Endothelial cell of umbilical vein (primary cell): ENCODE measurements at regions not wholly inside any gene's neighbourhood (a gene's known extent, or its start where the extent isn't known, plus 50 kb on each side); places are given as distances from the start of the nearest gene placed in this dataset.
"Not testable (repeated sequence)": the region's sequence is repeated elsewhere in the genome, so short reads cannot be mapped to it uniquely, and the experiment has no call there.

ENCODE experiments used
- BruUV-seq: library from RNA; stranded (reverse); fragments of 400-500 nt; replicated peaks from 2 replicates; lab custom pipeline; 2021; lab: Mats Ljungman, UMichigan
- CTCF ChIA-PET: fragments of 300-600, 350-600 bp; sonication (Branson Sonifier 250); formaldehyde crosslinking; loops from one replicate; lab custom pipeline; 2021; ENCODE audit warnings: antibody characterized with exemption, inconsistent platforms; lab: Charles Lee
- POLR2A ChIA-PET: fragments of 300-600, 350-600 bp; sonication (Branson Sonifier 250); formaldehyde crosslinking; loops from one replicate; lab custom pipeline; 2021; ENCODE audit warnings: antibody characterized with exemption, inconsistent platforms; lab: Charles Lee
- DNase-seq: peaks from one replicate; pipeline ENCODE4 v3.0.0-alpha.2; 2011; ENCODE audit warnings: low read depth, low spot score
- FAIRE-seq: peaks from 2 replicates; lab custom pipeline; 2011; peaks lifted over from hg19 to GRCh38; lab: Jason Lieb, UNC
- H2AFZ ChIP-seq: 2 replicates; pipeline ENCODE4 v1.6.0; 2012; ENCODE audit warnings: low read depth, low read length, control low read depth, inconsistent platforms
- H3K27ac ChIP-seq: 2 replicates; pipeline ENCODE4 v1.5.1; 2011; ENCODE audit warnings: low read depth, mild to moderate bottlenecking, control low read depth, low read length, moderate library complexity; ENCODE audit not compliant: insufficient read depth
- H3K27me3 ChIP-seq, 2 experiments: 2 replicates each; pipeline versions ENCODE4 v1.6.0 to v1.6.1; 2011; ENCODE audit warnings: low read length in 2 of 2, mixed read lengths in 1 of 2; ENCODE audit not compliant: control insufficient read depth in 2 of 2, insufficient read depth in 2 of 2
- H3K36me3 ChIP-seq, 2 experiments: 2 replicates in 1 of 2; 3 replicates in 1 of 2; pipeline ENCODE4 v1.5.1; 2011; ENCODE audit warnings: low read length in 2 of 2, mild to moderate bottlenecking in 1 of 2, moderate library complexity in 1 of 2; ENCODE audit not compliant: control insufficient read depth in 2 of 2, insufficient read depth in 2 of 2; ENCODE audit errors: extremely low read depth in 1 of 2
- H3K4me1 ChIP-seq: 3 replicates; pipeline ENCODE4 v1.5.1; 2011; ENCODE audit warnings: mild to moderate bottlenecking, low read length; ENCODE audit not compliant: control insufficient read depth, insufficient read depth; ENCODE audit errors: extremely low read depth
- H3K4me2 ChIP-seq: 2 replicates; pipeline ENCODE4 v1.6.1; 2011; ENCODE audit warnings: low read length, control low read depth, mixed read lengths; ENCODE audit not compliant: insufficient read depth
- H3K4me3 ChIP-seq, 3 experiments: fragments of 200-600 bp in 1 of 3; sonication (generic), shearing (Covaris generic) in 1 of 3; replicated peaks in 1 of 3; 2 replicates each; pipeline ENCODE4 v1.5.1; 2011 to 2016; ENCODE audit warnings: control low read depth in 3 of 3, low read length in 3 of 3, mild to moderate bottlenecking in 2 of 3, inconsistent platforms in 1 of 3, low read depth in 1 of 3, moderate library complexity in 1 of 3; ENCODE audit not compliant: insufficient read depth in 1 of 3
- H3K79me2 ChIP-seq: 2 replicates; pipeline ENCODE4 v1.6.0; 2012; ENCODE audit warnings: low read length, inconsistent platforms; ENCODE audit not compliant: control insufficient read depth, insufficient read depth
- H3K9ac ChIP-seq: replicated peaks from 2 replicates; pipeline ENCODE3; 2011; ENCODE audit warnings: low read length, control low read depth; ENCODE audit not compliant: insufficient read depth; ENCODE audit errors: extremely low read depth
- H3K9me1 ChIP-seq: replicated peaks from 3 replicates; pipeline ENCODE4 v1.6.0; 2011; ENCODE audit warnings: mild to moderate bottlenecking, low read length; ENCODE audit not compliant: control insufficient read depth, insufficient read depth; ENCODE audit errors: extremely low read depth
- H3K9me3 ChIP-seq: replicated peaks from 2 replicates; pipeline ENCODE4 v1.5.1; 2012; ENCODE audit warnings: low read length, inconsistent platforms; ENCODE audit not compliant: control insufficient read depth, insufficient read depth
- H4K20me1 ChIP-seq: replicated peaks from 2 replicates; pipeline ENCODE3; 2011; ENCODE audit warnings: mild to moderate bottlenecking, low read length; ENCODE audit not compliant: control insufficient read depth, insufficient read depth; ENCODE audit errors: extremely low read depth
- CTCF ChIP-seq, 2 donors: IDR thresholded peaks; 1 replicate in 1 of 2; 2 replicates in 1 of 2; pipeline ENCODE4 v1.5.1; 2011; ENCODE audit warnings: low read length in 2 of 2, mild to moderate bottlenecking in 2 of 2, moderate library complexity in 2 of 2, control low read depth in 1 of 2, inconsistent platforms in 1 of 2, low read depth in 1 of 2; ENCODE audit not compliant: insufficient read depth in 1 of 2; ENCODE audit errors: extremely low read depth in 1 of 2
- EZH2 ChIP-seq: IDR thresholded peaks from 2 replicates; pipeline ENCODE4 v1.6.1; 2012; ENCODE audit warnings: borderline replicate concordance, low read depth, mild to moderate bottlenecking, moderate library complexity, low read length, inconsistent platforms; ENCODE audit not compliant: severe bottlenecking
- FOS ChIP-seq: IDR thresholded peaks from 2 replicates; pipeline ENCODE4 v1.6.1; 2011; ENCODE audit warnings: mild to moderate bottlenecking, low read length, moderate library complexity, borderline replicate concordance; ENCODE audit not compliant: insufficient read depth
- GATA2 ChIP-seq: IDR thresholded peaks from 2 replicates; pipeline ENCODE4 v1.7.0; 2011; ENCODE audit warnings: low read depth, mild to moderate bottlenecking, moderate library complexity, mixed read lengths, low read length; ENCODE audit not compliant: insufficient read length, insufficient read depth
- JUN ChIP-seq: IDR thresholded peaks from 2 replicates; pipeline ENCODE4 v1.6.1; 2011; ENCODE audit warnings: borderline replicate concordance, low read depth; ENCODE audit not compliant: insufficient read length, insufficient read depth
- MAX ChIP-seq: IDR thresholded peaks from 2 replicates; pipeline ENCODE4 v1.6.1; 2011; ENCODE audit not compliant: insufficient read depth, insufficient read length
- POLR2A ChIP-seq: IDR thresholded peaks from 2 replicates; pipeline ENCODE4 v1.6.1; 2012; ENCODE audit warnings: low read depth, mild to moderate bottlenecking, control low read depth, low read length
- POLR2AphosphoS5 ChIP-seq: IDR thresholded peaks from 2 replicates; pipeline ENCODE4 v1.6.1; 2012; ENCODE audit warnings: low read depth, mild to moderate bottlenecking, control low read depth, low read length, moderate library complexity; ENCODE audit not compliant: insufficient read depth
- dilution Hi-C: fragments of 300-500 bp; cut with MboI; formaldehyde crosslinking; loops from one replicate; pipeline ENCODE4 v1.15.0; 2019; ENCODE audit warnings: low sequenced_read_pairs; ENCODE audit not compliant: extremely low pct_ligation_motif_present
- intact Hi-C: fragments of 100-400 bp; cut with micrococcal nuclease; formaldehyde crosslinking; loops from one replicate; pipeline ENCODE4 v1.10.0; 2022

GRCh38 chr2:225748609-225749008 is 349.1 kb downstream of the NYAP2 start:
- TF ChIP-seq CTCF (IDR thresholded peaks at IDR 0.05; ENCODE audit: extremely low read depth in 1 of 2, insufficient read depth in 1 of 2, low read depth in 1 of 2, low read length in 2 of 2) (no peak), MAX (no peak), JUN (no peak), EZH2 (no peak), GATA2 (no peak), POLR2A (no peak), POLR2AphosphoS5 (no peak), FOS (no peak)
- no TSS peak for BruUV-seq

DNA sequence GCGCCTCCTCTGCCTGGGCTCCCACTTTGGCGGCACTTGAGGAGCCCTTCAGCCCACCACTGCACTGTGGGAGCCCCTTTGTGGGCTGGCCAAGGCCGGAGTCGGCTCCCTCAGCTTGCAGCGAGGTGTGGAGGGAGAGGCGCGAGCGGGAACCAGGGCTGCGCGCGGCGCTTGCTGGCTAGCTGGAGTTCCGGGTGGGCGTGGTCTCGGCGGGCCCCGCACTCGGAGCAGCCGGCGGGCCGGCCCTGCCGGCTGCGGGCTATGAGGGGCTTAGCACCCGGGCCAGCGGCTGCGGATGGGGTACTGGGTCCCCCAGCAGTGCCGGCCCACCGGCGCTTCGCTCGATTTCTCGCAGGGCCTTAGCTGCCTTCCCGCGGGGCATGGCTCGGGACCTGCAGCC is 344.5 kb downstream of the NYAP2 start:
- H3K4me1 ChIP-seq, result peaks cover 11% of the 10 kb centered on the region
- DNase-seq, CTCF ChIA-PET, H3K27ac ChIP-seq, BruUV-seq, H3K27me3 ChIP-seq, H3K9me3 ChIP-seq, dilution Hi-C loops, POLR2A ChIA-PET, FAIRE-seq, H3K36me3 ChIP-seq, H3K9me1 ChIP-seq, H3K4me3 ChIP-seq, H4K20me1 ChIP-seq, H3K79me2 ChIP-seq, H3K9ac ChIP-seq, H3K4me2 ChIP-seq, H2AFZ ChIP-seq: not testable (repeated sequence)
- intact Hi-C loops, result loop anchor here (5.0 kb wide), 1 partner anchor 1767 kb away; no protein-coding TSS in a partner anchor

More at GRCh38 chr2:225748609-225749008, 349.1 kb downstream of the NYAP2 start:
- Histone ChIP-seq H3K27ac (no peak overlapping the region), H3K9me3 (no peaks in the 10 kb centered on the region), H3K79me2 (no peaks in the 10 kb centered on the region), H3K4me1 (no peaks in the 10 kb centered on the region), H3K27me3 (peaks cover 0 to 2% of the 10 kb centered on the region in 2 experiments), H3K4me2 (no peak overlapping the region), H3K36me3 (no peaks in the 10 kb centered on the region), H3K9me1 (no peaks in the 10 kb centered on the region), H3K9ac (no peak overlapping the region), H2AFZ (no peak overlapping the region), H4K20me1 (no peaks in the 10 kb centered on the region), H3K4me3 (no peak overlapping the region)
- intact Hi-C loops (no loop called here), dilution Hi-C loops (no loop called here)
- FAIRE-seq (no peak), DNase-seq (no peak)
- ChIA-PET CTCF (no interaction called here), POLR2A (no interaction called here)
